Kidney glomerular epithelial cell (primary cell): ENCODE measurements at regions not wholly inside any gene's neighbourhood (a gene's known extent, or its start where the extent isn't known, plus 50 kb on each side); places are given as distances from the start of the nearest gene placed in this dataset.

Source experiments
- DNase-seq: peaks from one replicate; lab custom pipeline; 2025; lab: John Stamatoyannopoulos, UW

DNA sequence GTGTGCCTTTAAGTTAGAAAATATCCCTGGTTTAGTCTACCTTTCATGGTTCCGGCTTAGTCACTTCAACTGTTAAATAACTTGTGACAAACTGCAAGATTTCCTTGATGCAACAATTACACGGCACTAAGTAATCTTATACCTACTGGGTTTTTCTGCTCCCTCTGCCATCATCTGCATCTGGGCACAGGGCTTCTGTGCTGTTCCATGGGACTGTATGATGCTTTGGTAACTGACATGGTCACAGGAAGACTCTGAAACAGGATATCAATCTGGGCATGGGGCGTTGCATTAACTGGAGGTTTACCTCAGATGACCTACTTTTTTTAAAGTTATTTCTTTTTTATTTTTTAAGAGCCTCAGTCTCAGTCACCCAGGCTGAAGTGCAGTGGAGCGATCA, 365.4 kb downstream of the SS18 start:
- no peak for DNase-seq

- DNase-seq = peak; percentile 7
These were observed 366.3 kb downstream of the SS18 start for GRCh38 chr18:25724121-25724520.

GRCh38 chr18:25713103-25713502, 361.1 kb upstream of the ZNF521 start:
- no peak for DNase-seq

DNA sequence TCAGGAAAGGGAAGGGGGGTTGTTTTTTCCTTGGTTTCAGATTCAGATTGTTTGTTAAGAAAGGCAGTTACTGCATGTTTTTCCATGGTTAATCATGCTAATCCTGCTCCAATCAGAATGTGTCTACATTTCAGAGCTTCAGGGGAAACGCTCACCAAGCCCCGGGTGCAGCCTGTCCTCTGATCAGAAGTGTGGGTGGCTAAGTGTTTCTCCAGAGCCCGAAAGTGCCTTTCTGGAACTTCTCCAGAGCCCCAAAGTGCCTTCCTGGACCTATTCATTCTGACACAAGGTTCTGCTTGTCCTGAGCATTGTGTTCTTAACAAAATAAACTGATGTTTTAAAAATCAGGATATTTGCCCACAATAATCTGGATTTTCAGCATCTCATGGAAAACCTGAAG, 359.0 kb upstream of the ZNF521 start:
- DNase-seq = no peak

- no peak for DNase-seq
These were observed 353.7 kb upstream of the ZNF521 start for GRCh38 chr18:25705650-25706049.

GRCh38 chr18:25704494-25704893, 352.5 kb upstream of the ZNF521 start:
- no peak for DNase-seq

GRCh38 chr18:25704071-25704470, 352.1 kb upstream of the ZNF521 start:
- no peak for DNase-seq

- DNase-seq = no peak
These were observed 349.9 kb upstream of the ZNF521 start for GRCh38 chr18:25701821-25702220.

- no peak for DNase-seq
These were observed 335.1 kb upstream of the ZNF521 start for GRCh38 chr18:25686960-25687500.

DNA sequence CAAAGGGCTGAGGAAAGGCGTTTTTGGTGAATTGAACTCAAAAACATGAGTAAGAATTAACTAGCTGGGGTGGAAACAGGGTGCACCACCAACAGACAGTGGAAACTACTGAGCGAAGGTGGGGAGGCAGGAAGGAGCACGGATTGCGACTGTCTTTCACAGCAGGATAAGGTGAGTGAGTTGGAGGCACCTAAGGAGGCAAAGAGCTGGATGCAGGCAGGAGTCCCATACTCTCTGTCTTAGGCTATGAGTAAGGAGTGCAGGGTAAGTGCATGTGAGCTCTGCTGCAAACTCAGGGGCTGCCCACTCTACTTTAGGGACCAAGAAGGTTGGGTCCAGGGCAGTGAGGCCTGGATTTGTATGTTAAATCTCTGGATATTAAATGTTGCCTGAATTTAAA, 333.1 kb upstream of the ZNF521 start:
- DNase-seq = no peak

DNA sequence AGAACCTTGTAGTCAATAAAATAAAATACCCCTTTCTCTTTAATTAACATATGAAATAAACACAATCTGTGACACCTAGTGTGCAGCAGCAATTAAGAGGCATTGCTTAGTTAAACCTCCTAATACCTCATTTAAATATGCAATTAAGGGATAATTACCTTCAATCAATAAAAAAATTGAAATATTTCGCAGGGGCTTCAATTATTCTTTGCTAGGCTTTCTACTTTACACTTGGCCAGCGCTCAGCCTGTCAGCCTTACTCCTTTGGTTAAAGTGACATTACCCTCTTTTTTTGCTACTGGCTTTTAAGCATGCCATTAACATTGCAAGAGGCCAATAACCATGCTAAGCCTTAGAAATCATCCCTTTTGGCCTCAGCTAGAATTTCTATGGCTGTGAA, 327.5 kb upstream of the ZNF521 start:
- DNase-seq = no peak

- DNase-seq = no peak
These were observed 326.3 kb upstream of the ZNF521 start for GRCh38 chr18:25678221-25678620.

- no peak for DNase-seq
These were observed 323.3 kb upstream of the ZNF521 start for GRCh38 chr18:25675123-25675850.

GRCh38 chr18:25674183-25674582, 322.2 kb upstream of the ZNF521 start:
- no peak for DNase-seq

DNA sequence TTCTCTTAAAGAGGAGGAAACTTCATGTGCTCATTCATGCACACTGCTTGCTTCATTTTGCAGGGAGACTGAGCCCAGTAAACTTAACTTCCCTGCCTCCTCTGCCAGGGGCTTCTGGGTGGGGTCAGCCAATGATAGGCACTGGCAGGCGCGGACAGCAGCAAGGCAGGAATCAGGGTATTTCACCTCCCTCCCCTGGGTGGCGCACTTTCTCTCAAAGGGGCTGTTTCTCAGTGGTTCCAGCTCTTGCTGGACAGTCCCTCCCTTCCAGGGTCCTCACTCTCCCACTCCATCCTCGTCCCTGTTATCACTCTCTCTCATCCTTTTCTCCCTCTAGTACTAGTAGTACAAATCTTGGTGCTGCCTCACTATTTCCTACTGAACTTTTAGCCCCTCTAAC, 320.5 kb upstream of the ZNF521 start:
- no peak for DNase-seq

DNA sequence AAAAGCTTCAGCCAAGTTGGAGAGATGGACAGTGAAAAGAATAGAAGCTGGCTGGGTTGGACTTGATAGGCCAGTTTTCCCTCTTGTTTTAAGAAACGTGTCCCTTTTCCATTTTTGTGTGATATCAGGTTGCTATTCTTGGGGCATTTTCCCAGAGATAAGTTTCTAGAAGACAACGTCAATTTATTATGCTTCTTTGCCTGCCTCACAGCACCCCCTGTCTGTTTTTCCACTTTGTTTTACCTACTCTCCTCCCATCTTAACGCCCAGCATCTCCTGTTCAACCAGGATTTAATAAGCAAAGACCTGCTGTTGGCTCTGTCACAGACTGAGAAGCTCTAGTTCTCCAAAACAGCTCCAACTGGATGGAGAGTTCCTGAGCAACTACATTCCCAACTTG, 317.8 kb upstream of the ZNF521 start:
- DNase-seq = no peak

GRCh38 chr18:25662272-25662671, 310.3 kb upstream of the ZNF521 start:
- no peak for DNase-seq

- no peak for DNase-seq
These were observed 309.9 kb upstream of the ZNF521 start for GRCh38 chr18:25661831-25662230.

DNA sequence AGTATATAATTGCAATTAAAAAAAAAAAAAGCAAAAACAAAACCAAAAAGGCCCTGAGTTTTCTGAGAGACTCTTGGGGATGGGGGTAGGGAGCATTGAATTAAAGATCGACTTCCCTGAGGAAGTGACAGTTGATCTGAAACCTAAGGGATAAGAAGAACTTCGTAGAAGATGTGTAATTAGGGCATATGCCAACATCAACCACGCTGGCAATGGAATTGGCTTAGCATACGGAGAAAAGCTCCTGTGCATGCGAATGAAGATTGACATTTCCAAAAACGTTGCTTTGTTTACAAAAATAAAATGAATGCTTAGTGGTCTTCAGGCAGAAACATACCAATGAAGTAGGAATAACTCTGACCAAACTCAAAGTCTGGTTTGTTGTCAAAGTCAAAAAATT, 307.6 kb upstream of the ZNF521 start:
- no peak for DNase-seq

DNA sequence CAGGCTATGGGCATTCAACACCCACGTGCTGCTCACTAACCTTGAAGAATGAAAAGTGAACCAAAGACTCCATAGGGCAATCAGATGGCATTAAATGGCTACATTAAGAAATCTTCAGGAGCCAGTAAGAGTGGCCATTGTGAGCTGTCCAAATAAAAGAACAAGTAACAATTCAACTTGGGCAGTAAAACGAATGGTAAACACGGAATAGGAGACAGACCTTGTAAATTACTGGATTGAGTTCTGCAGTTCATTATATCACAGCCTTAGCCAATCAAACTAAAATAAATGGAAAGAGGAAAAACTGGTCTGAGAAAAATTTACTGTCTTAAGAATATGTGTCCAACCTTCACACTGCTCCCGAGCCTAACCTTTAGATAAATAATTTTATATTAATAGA, 306.5 kb upstream of the ZNF521 start:
- DNase-seq = no peak

DNA sequence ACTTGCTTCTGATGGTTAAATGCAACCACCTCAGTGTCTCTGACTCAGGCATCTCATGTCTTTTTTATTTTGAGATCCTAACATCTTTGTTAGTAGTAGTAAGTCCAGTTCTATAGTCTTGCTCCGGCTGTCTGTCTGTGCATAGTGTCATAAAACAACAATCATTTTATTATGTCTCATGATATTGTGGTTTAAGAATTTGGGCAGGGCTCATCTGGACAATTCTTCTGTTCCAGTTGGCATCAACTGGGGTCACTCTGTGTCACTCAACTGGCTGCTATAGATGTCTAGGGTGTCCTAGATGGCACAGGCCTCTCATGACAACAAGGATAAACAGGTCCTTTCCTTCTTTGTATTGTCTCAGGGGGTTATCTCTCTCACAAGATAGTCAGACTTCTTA, 299.6 kb upstream of the ZNF521 start:
- no peak for DNase-seq

GRCh38 chr18:25650201-25650941, 298.4 kb upstream of the ZNF521 start:
- peak; percentile 83 for DNase-seq

DNA sequence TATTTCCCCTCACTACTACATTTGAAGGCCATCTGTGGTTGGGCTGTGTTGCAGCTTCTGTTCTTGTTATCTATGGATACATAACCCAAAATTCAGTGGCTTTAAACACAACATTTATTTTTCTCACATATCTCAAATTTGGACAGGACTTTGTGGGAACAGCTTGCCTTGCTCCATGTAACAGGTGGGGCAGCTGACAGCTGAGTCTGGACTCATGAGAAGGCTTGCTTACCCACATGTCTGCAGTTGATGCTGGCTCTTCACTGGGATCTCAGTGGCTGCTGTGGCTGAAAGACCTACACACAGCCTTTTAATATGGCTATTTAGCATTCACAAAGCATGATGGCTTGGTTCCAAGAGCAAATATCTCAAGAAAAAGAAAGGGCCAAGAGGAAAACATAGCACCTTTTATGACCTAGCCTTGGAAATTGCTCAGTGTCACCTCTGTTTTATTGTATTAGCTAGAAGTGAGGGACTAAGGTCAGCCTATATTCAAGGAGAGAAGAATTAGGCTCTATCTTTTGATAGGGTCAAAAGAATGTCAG, 296.8 kb upstream of the ZNF521 start:
- no peak for DNase-seq
